A549 (cell line): ENCODE measurements at regions not wholly inside any gene's neighbourhood (a gene's known extent, or its start where the extent isn't known, plus 50 kb on each side); places are given as distances from the start of the nearest gene placed in this dataset.

Source experiments
- ATAC-seq, 2 experiments: fragments of 200-7000 bp in 1 of 2; fragments of >200 bp in 1 of 2; cut with Nextera tagmentation in 1 of 2; cut with Tn5 transposase in 1 of 2; 3 replicates each; pipeline versions ENCODE4 v1.8.0 to v1.9.1; 2018 to 2020; ENCODE audit warnings: mild to moderate bottlenecking in 1 of 2, moderate library complexity in 1 of 2
- CTCF ChIA-PET: fragments of 300-600 bp; sonication (Branson Sonifier 250); formaldehyde crosslinking; extraction: SDS; loops from one replicate; lab custom pipeline; 2021; ENCODE audit warnings: antibody characterized with exemption, inconsistent platforms; lab: Yijun Ruan, JAX
- POLR2A ChIA-PET: fragments of 350-600 bp; formaldehyde crosslinking; extraction: SDS; loops from one replicate; lab custom pipeline; 2021; ENCODE audit warnings: antibody characterized with exemption, inconsistent platforms; lab: Yijun Ruan, JAX
- DNase-seq, 2 experiments: peaks; one replicate each; pipeline versions ENCODE4 v3.0.0 to v3.0.0-alpha.2; 2011 to 2016; ENCODE audit warnings: low read depth in 1 of 2, low spot score in 1 of 2
- FAIRE-seq: peaks from 2 replicates; lab custom pipeline; 2011; peaks lifted over from hg19 to GRCh38; lab: Jason Lieb, UNC
- H3K27ac ChIP-seq, 2 experiments: fragments of >200 bp; sonication (Bioruptor Twin); formaldehyde crosslinking; 3 replicates each; pipeline ENCODE4 v1.5.1; 2016 to 2017
- H3K4me1 ChIP-seq: fragments of >200 bp; sonication (Bioruptor Twin); formaldehyde crosslinking; 3 replicates; pipeline ENCODE4 v1.6.1; 2016
- H3K4me2 ChIP-seq: fragments of >200 bp; sonication (Bioruptor Twin); formaldehyde crosslinking; 3 replicates; pipeline ENCODE4 v1.6.1; 2016
- H3K4me3 ChIP-seq: fragments of >200 bp; sonication (Bioruptor Twin); formaldehyde crosslinking; 3 replicates; pipeline ENCODE4 v1.5.1; 2016
- H3K9me3 ChIP-seq: fragments of >200 bp; sonication (Bioruptor Twin); formaldehyde crosslinking; 3 replicates; pipeline ENCODE4 v1.6.1; 2016
- BCL3 ChIP-seq: fragments of >200 bp; sonication (Bioruptor Twin); formaldehyde crosslinking; IDR thresholded peaks from 3 replicates; pipeline ENCODE4 v1.6.1; 2016
- BHLHE40 ChIP-seq: IDR thresholded peaks from 2 replicates; pipeline ENCODE4 v1.6.1; 2012; ENCODE audit warnings: low read depth, low read length, inconsistent platforms
- CHD2 ChIP-seq: fragments of 150-350 bp; IDR thresholded peaks from 2 replicates; pipeline ENCODE4 v1.6.1; 2014; ENCODE audit warnings: low read length; ENCODE audit not compliant: partially characterized antibody
- CHD4 ChIP-seq: fragments of 200-600 bp; sonication (generic); IDR thresholded peaks from 2 replicates; pipeline ENCODE4 v1.6.1; 2016; ENCODE audit warnings: antibody characterized with exemption, mild to moderate bottlenecking, borderline replicate concordance
- EHMT2 ChIP-seq: fragments of 200-600 bp; sonication (generic); IDR thresholded peaks from 2 replicates; pipeline ENCODE4 v1.6.1; 2016; ENCODE audit warnings: antibody characterized with exemption, low read depth, mild to moderate bottlenecking, moderate library complexity
- FOSL2 ChIP-seq, 2 experiments: fragments of 450-650 bp in 1 of 2; fragments of >200 bp in 1 of 2; sonication (Bioruptor Twin) in 1 of 2; formaldehyde crosslinking; IDR thresholded peaks; 2 replicates each; pipeline versions ENCODE4 v1.5.0 to v1.6.1; 2016 to 2020; ENCODE audit warnings: mild to moderate bottlenecking in 1 of 2, moderate library complexity in 1 of 2
- GATA3 ChIP-seq: IDR thresholded peaks from 2 replicates; pipeline ENCODE4 v1.6.1; 2012; ENCODE audit warnings: borderline replicate concordance
- HES2 ChIP-seq: fragments of >200 bp; sonication (Bioruptor Twin); formaldehyde crosslinking; IDR thresholded peaks from 2 replicates; pipeline ENCODE4 v1.6.1; 2016
- HOXB13 ChIP-seq: fragments of 250-450 bp; sonication (Bioruptor Pico); IDR thresholded peaks from 2 replicates; pipeline ENCODE4 v1.5.0; 2020; ENCODE audit warnings: low read depth, mild to moderate bottlenecking, moderate library complexity
- KDM1A ChIP-seq: fragments of 200-600 bp; sonication (generic); IDR thresholded peaks from 2 replicates; pipeline ENCODE4 v1.6.1; 2016; ENCODE audit warnings: low read depth, mild to moderate bottlenecking
- MAFK ChIP-seq: fragments of 450-650 bp; IDR thresholded peaks from 2 replicates; pipeline ENCODE4 v1.6.1; 2014; ENCODE audit not compliant: partially characterized antibody
- MAX ChIP-seq: IDR thresholded peaks from 2 replicates; pipeline ENCODE4 v1.6.1; 2012
- MAZ ChIP-seq: fragments of 150-350 bp; IDR thresholded peaks from 2 replicates; pipeline ENCODE4 v1.6.1; 2014; ENCODE audit warnings: antibody characterized with exemption, low read depth, low read length, borderline replicate concordance
- MYC ChIP-seq: IDR thresholded peaks from 2 replicates; pipeline ENCODE4 v1.6.1; 2012; ENCODE audit warnings: mild to moderate bottlenecking, inconsistent platforms, low read length, improper control_type of control experiment, borderline replicate concordance
- NFE2L2 ChIP-seq: fragments of 150-350 bp; conservative IDR thresholded peaks from 2 replicates; pipeline ENCODE4 v1.6.1; 2014; ENCODE audit warnings: low read length
- NPAS2 ChIP-seq: fragments of 250-450 bp; sonication (Bioruptor Pico); IDR thresholded peaks from 2 replicates; pipeline ENCODE4 v1.8.0; 2022; ENCODE audit warnings: mild to moderate bottlenecking, moderate library complexity, borderline replicate concordance
- NR3C1 ChIP-seq: fragments of >200 bp; sonication (Bioruptor Twin); formaldehyde crosslinking; IDR thresholded peaks from 3 replicates; pipeline ENCODE4 v1.6.1; 2017
- PBX3 ChIP-seq: IDR thresholded peaks from 2 replicates; pipeline ENCODE4 v1.6.1; 2012
- PHF8 ChIP-seq: fragments of 200-600 bp; sonication (generic); IDR thresholded peaks from 2 replicates; pipeline ENCODE4 v1.6.1; 2016; ENCODE audit warnings: low read depth, mild to moderate bottlenecking, antibody characterized with exemption, moderate library complexity, borderline replicate concordance
- RAD21 ChIP-seq, 2 experiments: fragments of >200 bp in 1 of 2; sonication (Bioruptor Twin) in 1 of 2; formaldehyde crosslinking in 1 of 2; IDR thresholded peaks in 1 of 2; conservative IDR thresholded peaks in 1 of 2; 2 replicates in 1 of 2; 3 replicates in 1 of 2; pipeline ENCODE4 v1.6.1; 2012 to 2018; ENCODE audit warnings: inconsistent platforms in 1 of 2
- RARB ChIP-seq: fragments of 250-450 bp; sonication (Bioruptor Pico); IDR thresholded peaks from 2 replicates; pipeline ENCODE4 v1.8.0; 2021; ENCODE audit warnings: mild to moderate bottlenecking, moderate library complexity
- RCOR1 ChIP-seq: fragments of 150-350 bp; IDR thresholded peaks from 2 replicates; pipeline ENCODE4 v1.6.1; 2014; ENCODE audit warnings: antibody characterized with exemption, low read length, low read depth
- REST ChIP-seq: fragments of 200-600 bp; sonication (generic); IDR thresholded peaks from 2 replicates; pipeline ENCODE4 v1.6.1; 2016; ENCODE audit warnings: antibody characterized with exemption, mild to moderate bottlenecking, moderate library complexity
- TP53 ChIP-seq: fragments of 250-450 bp; sonication (Bioruptor Pico); IDR thresholded peaks from 2 replicates; pipeline ENCODE4 v1.5.0; 2021; ENCODE audit warnings: mild to moderate bottlenecking, moderate library complexity
- USF2 ChIP-seq: fragments of 450-650 bp; IDR thresholded peaks from 2 replicates; pipeline ENCODE4 v1.6.1; 2014; ENCODE audit warnings: antibody characterized with exemption
- ZC3H11A ChIP-seq: fragments of 450-650 bp; IDR thresholded peaks from 2 replicates; pipeline ENCODE4 v1.6.1; 2014; ENCODE audit warnings: antibody characterized with exemption, mild to moderate bottlenecking
- ZFP36 ChIP-seq: fragments of 450-650 bp; IDR thresholded peaks from 2 replicates; pipeline ENCODE4 v1.6.1; 2014; ENCODE audit warnings: borderline replicate concordance; ENCODE audit not compliant: partially characterized antibody
- ZNF302 ChIP-seq: fragments of 250-450 bp; sonication (Bioruptor Pico); IDR thresholded peaks from 2 replicates; pipeline ENCODE4 v1.9.0; 2021; ENCODE audit warnings: inconsistent platforms, mild to moderate bottlenecking, moderate library complexity
- WGBS: methylation state at CpG from one replicate; pipeline ENCODE4 v1.1.6; 2017; ENCODE audit errors: missing lambda C conversion rate; 5-methylcytosine and 5-hydroxymethylcytosine counted together

GRCh38 chr4:13797061-13797460 lies 169.5 kb upstream of the BOD1L1 start:
- POLR2A ChIA-PET: no interaction called here
- CTCF ChIA-PET: no interaction called here
- DNase-seq (no peak), FAIRE-seq (no peak), ATAC-seq (no peak)
- H3K4me3 ChIP-seq: no peak overlapping the region
- H3K9me3 ChIP-seq: no peaks in the 10 kb centered on the region
- TF ChIP-seq ZNF302 (CRISPR knock-in tag): no peak
- TF ChIP-seq HOXB13 (CRISPR knock-in tag): no peak
- TF ChIP-seq MAX: no peak
- TF ChIP-seq MYC: no peak
- TF ChIP-seq RARB (CRISPR knock-in tag): no peak
- no peak for TF ChIP-seq RCOR1
- TF ChIP-seq HES2: no peak
- no peak for TF ChIP-seq RAD21 (conservative IDR thresholded peaks at IDR 0.05 in 1 of 2, IDR thresholded peaks at IDR 0.05 in 1 of 2)
- no peak for TF ChIP-seq EHMT2
- no peak for TF ChIP-seq MAFK
- no peak for TF ChIP-seq FOSL2 (IDR thresholded peaks at IDR 0.05)
- TF ChIP-seq FOSL2 (CRISPR knock-in tag; IDR thresholded peaks at IDR 0.05): no peak
- TF ChIP-seq MAZ: no peak
- TF ChIP-seq USF2: no peak
- no peak for TF ChIP-seq PBX3
- TF ChIP-seq CHD2: no peak
- H3K4me1 ChIP-seq: no peaks in the 10 kb centered on the region
- H3K27ac ChIP-seq: no peak overlapping the region
- 86% methylated on average over 7 of the region's 7 CpGs for WGBS
- H3K4me2 ChIP-seq: no peak overlapping the region

GRCh38 chr4:13815231-13815630 lies 187.7 kb upstream of the BOD1L1 start:
- Histone ChIP-seq H3K4me3 (no peak overlapping the region), H3K27ac (no peak overlapping the region), H3K4me1 (no peaks in the 10 kb centered on the region), H3K4me2 (no peak overlapping the region), H3K9me3 (no peaks in the 10 kb centered on the region)
- WGBS: 83% methylated on average over 3 of the region's 3 CpGs
- POLR2A ChIA-PET: no interaction called here
- TF ChIP-seq NR3C1 (no peak), HES2 (no peak), ZC3H11A (no peak), CHD2 (no peak), EHMT2 (no peak), TP53 (CRISPR knock-in tag) (no peak), CHD4 (no peak), NPAS2 (CRISPR knock-in tag) (no peak), HOXB13 (CRISPR knock-in tag) (no peak), PHF8 (no peak), ZFP36 (no peak), USF2 (no peak), GATA3 (no peak), NFE2L2 (no peak), KDM1A (no peak), REST (no peak), FOSL2 (IDR thresholded peaks at IDR 0.05) (no peak), FOSL2 (CRISPR knock-in tag; IDR thresholded peaks at IDR 0.05) (no peak), BCL3 (no peak), BHLHE40 (no peak)
- CTCF ChIA-PET: no interaction called here
- DNase-seq (no peak), ATAC-seq (no peak), FAIRE-seq (no peak)
